ENCODE measurements at regions not wholly inside any gene's neighbourhood (a gene's known extent, or its start where the extent isn't known, plus 50 kb on each side); places are given as distances from the start of the nearest gene placed in this dataset.

DNA sequence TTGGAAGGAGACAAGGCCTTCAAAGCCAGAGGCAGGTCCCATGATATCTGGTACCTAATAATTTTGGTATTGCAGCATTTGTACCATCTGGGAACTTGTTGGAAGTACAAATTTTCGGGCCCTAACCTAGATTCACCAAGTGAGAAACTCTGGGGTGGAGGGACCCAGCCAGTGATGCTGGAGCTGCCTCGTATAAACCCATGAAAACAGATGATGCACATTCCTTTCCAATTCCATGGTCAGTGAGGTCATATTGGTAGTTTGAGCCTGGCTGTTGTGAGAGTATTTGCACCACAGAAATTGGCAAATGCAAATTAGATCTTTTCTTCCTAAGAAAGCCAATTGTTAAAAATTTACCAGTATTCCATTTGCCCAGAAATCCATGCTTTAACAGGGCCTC, 269.6 kb upstream of the PLXNA2 start:
- H3K9me3 ChIP-seq (ENCODE audit: control insufficient read depth, insufficient read depth, low read length), result no peaks in the 10 kb centered on the region
- H3K4me1 ChIP-seq (ENCODE audit: insufficient read depth, low read length), result no peaks in the 10 kb centered on the region
- no peak overlapping the region for H3K9ac ChIP-seq (ENCODE audit: low read depth, low read length)
- H3K36me3 ChIP-seq (ENCODE audit: insufficient read depth, low read length), result no peaks in the 10 kb centered on the region

DNA sequence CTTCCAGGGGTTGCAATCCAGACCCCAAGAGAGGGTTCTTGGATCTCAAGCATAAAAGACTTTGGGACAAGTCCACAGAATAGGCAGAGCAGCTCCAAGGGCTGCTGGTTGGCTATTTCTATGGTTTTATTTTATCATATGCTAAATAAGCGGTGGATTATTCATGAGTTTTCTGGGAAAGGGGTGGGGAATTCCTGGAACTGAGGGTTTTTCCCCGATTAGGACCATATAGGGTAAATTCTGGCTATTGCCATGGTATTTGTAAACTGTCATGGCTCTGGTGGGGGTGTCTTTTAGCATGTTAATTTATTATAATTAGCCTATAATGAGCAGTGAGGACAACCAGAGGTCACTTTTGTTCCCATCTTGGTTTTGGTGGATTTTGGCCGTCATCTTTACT, 270.9 kb upstream of the PLXNA2 start:
- Histone ChIP-seq H3K9me3 (ENCODE audit: control insufficient read depth, insufficient read depth, low read length) (no peaks in the 10 kb centered on the region), H3K9ac (ENCODE audit: low read depth, low read length) (no peak overlapping the region), H3K4me1 (ENCODE audit: insufficient read depth, low read length) (no peaks in the 10 kb centered on the region), H3K36me3 (ENCODE audit: insufficient read depth, low read length) (no peaks in the 10 kb centered on the region)

DNA sequence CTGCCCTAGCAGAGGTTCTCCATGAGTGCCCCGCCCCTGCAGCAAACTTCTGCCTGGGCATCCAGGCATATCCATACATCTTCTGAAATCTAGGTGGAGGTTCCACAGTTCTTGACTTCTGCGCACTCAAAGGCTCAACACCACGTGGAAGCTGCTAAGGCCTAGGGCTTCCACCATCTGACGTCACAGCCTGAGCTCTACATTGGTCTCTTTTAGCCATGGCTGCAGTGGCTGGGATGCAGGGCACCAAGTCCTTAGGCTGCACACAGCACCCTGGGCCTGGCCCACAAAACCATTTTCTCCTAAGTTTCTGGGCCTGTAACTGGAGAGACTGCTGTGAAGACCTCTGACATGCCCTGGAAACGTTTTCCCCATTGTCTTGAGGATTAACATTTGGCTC, 272.6 kb upstream of the PLXNA2 start:
- H3K9me3 ChIP-seq (ENCODE audit: control insufficient read depth, insufficient read depth, low read length), result no peaks in the 10 kb centered on the region

DNA sequence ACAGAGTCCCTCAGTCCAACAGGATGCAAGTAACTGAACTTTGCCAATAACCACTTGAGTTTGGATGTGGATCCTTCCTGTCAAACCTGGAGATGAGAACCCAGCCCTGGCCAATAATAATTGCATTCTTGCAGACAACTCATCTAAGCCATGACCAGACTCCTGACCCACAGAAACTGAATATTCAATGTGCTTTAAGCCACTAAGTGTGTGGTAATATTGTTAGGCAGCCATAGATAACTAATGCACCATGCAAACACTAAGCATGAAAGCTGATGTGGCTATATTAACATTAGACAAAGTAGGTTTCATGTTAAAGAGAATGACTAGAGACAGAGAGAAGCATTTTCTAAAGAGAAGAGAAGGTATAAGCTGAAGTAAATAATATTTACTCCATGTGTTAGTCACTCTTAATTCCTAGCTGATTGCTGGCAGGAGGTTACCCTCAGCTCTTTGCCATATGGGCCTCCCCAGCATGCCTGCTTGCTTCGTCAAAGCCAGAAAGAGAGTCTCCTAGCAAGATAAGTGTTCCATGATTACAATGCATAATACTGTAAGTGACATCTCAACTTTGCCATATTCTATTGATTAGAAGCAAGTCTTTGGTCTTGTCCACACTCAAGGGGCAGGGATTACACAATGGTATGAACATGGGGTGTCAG, 276.4 kb upstream of the PLXNA2 start:
- no peak overlapping the region for H3K9ac ChIP-seq (ENCODE audit: low read depth, low read length)
- no peaks in the 10 kb centered on the region for H3K36me3 ChIP-seq (ENCODE audit: insufficient read depth, low read length)
- H3K9me3 ChIP-seq (ENCODE audit: control insufficient read depth, insufficient read depth, low read length), result no peaks in the 10 kb centered on the region
- no peaks in the 10 kb centered on the region for H3K4me1 ChIP-seq (ENCODE audit: insufficient read depth, low read length)

More for the DNA sequence above, 272.6 kb upstream of the PLXNA2 start:
- H3K36me3 ChIP-seq (ENCODE audit: insufficient read depth, low read length), result no peaks in the 10 kb centered on the region
- H3K9ac ChIP-seq (ENCODE audit: low read depth, low read length), result no peak overlapping the region
- no peaks in the 10 kb centered on the region for H3K4me1 ChIP-seq (ENCODE audit: insufficient read depth, low read length)

DNA sequence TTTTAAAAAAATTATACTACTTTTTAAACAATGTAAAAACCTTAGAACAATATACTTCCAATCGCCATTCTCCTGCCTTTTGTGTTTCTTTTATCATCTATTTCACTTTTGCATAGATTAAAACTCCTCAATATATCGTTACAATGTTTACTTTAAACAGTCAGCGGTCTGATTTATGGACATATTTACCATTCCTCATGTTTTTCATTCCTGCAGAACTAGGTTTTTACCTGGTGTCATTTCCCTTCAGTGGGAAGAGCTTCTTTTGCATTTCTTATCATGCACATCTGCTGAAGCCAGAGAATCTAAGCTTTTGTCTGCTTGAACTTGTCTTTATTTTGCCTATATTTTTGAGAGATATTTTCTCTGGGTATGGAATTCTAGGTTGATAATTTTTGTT, 277.4 kb upstream of the PLXNA2 start:
- Histone ChIP-seq H3K4me1 (ENCODE audit: insufficient read depth, low read length) (no peaks in the 10 kb centered on the region), H3K9me3 (ENCODE audit: control insufficient read depth, insufficient read depth, low read length) (no peaks in the 10 kb centered on the region), H3K36me3 (ENCODE audit: insufficient read depth, low read length) (no peaks in the 10 kb centered on the region), H3K9ac (ENCODE audit: low read depth, low read length) (no peak overlapping the region)

DNA sequence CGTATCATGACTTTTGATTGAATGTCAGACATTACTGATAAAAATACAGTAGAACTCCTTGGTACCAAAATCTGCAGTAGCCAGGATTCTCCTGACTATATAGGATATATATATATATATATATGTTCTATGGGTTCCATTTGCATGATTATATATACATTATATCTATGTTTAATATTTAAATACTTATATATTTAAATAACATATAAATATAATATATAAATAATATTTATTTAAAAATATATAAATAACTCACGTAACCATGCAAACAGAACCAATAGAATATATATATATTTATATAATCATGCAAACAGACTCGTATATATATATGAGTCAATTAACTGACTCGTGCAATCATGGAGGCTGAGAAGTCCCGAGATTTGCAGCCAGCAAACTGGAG, 278.8 kb upstream of the PLXNA2 start:
- no peak overlapping the region for H3K9ac ChIP-seq (ENCODE audit: low read depth, low read length)
- no peaks in the 10 kb centered on the region for H3K4me1 ChIP-seq (ENCODE audit: insufficient read depth, low read length)
- H3K9me3 ChIP-seq (ENCODE audit: control insufficient read depth, insufficient read depth, low read length), result no peaks in the 10 kb centered on the region
- no peaks in the 10 kb centered on the region for H3K36me3 ChIP-seq (ENCODE audit: insufficient read depth, low read length)

DNA sequence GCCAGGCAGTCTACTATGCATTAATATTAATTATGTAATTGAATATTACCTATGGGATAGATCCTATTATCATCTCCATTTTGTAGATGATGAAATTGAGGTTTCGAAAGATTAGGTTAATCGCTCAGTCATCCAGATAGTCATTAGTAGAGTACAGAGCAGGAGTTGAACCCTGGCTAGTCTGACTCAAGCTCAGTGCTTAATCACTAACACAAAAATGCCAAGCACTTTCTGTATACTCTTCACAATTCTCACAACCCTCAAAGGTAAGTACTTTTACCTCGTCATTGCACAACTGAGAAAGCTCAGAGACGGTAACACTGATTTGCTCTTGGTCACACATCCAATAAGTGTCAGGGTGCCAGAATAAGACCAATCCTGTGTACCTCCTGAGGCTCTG, 280.2 kb upstream of the PLXNA2 start:
- Histone ChIP-seq H3K36me3 (ENCODE audit: insufficient read depth, low read length) (no peaks in the 10 kb centered on the region), H3K4me1 (ENCODE audit: insufficient read depth, low read length) (no peaks in the 10 kb centered on the region), H3K9me3 (ENCODE audit: control insufficient read depth, insufficient read depth, low read length) (no peaks in the 10 kb centered on the region), H3K9ac (ENCODE audit: low read depth, low read length) (no peak overlapping the region)

DNA sequence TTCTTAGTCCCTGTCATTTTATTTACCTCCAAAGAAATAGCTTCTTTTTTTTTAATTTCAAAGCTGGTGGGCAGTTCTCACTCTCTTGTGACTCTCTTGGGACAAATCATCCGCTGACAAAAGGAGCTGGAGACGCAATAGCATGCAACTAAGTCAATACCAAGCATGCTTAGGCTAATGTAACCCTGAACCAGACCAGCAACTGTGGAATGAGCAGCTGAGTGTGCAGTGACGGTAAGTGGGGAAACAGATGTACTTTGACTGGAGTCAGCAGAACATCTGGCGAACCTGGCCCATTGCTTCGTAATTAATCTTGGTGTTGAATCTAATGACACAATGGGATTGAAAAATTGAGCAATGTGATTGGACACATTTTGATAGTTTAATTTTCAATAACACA, 280.7 kb upstream of the PLXNA2 start:
- Histone ChIP-seq H3K9me3 (ENCODE audit: control insufficient read depth, insufficient read depth, low read length) (no peaks in the 10 kb centered on the region), H3K36me3 (ENCODE audit: insufficient read depth, low read length) (no peaks in the 10 kb centered on the region), H3K4me1 (ENCODE audit: insufficient read depth, low read length) (no peaks in the 10 kb centered on the region), H3K9ac (ENCODE audit: low read depth, low read length) (no peak overlapping the region)

DNA sequence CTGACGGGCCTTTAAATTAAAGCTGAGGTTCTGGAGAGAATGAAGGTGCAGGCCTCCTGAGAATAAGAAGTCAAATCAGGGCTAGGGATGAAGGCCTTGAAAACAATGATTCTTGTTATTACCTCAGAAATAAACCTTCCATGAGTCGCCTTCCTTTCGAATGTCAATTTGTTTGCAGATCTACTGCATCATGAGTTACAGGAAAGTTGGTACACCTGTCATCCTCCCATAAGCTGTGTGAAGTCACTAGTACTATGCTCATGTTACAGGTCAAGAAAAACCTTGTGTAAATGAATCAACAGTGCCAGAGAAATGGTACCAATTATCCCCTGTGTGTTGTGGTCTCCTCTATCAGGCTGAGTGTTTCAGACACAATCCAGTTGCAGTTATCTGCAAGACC, 281.2 kb upstream of the PLXNA2 start:
- Histone ChIP-seq H3K9ac (ENCODE audit: low read depth, low read length) (no peak overlapping the region), H3K4me1 (ENCODE audit: insufficient read depth, low read length) (no peaks in the 10 kb centered on the region), H3K9me3 (ENCODE audit: control insufficient read depth, insufficient read depth, low read length) (no peaks in the 10 kb centered on the region), H3K36me3 (ENCODE audit: insufficient read depth, low read length) (no peaks in the 10 kb centered on the region)

DNA sequence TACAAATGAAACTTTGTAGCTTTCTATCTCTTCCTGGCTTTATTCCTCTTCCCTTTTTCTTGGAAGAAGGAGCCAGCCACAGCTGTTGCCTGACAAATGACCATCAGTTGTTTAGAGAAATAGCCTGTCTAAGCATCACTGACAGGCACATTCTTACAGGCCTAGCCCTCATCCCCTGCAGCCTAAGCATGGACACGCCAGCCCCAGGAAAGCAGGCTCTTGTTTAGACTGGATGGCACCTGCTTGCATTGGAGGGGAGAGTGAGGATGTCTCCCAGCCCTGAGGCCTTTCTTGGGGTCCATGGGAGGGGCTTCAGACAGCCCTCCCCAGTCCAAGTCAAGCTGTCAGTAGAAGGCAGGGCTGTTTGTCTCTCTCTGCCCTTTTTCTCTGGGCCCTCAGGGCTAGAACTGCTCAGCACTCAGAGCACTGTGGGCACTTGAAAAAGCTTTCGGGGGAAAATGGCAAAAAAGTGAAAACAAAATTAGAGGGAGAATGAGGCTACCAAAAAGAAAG, 282.5 kb upstream of the PLXNA2 start:
- Histone ChIP-seq H3K9me3 (ENCODE audit: control insufficient read depth, insufficient read depth, low read length) (no peaks in the 10 kb centered on the region), H3K9ac (ENCODE audit: low read depth, low read length) (no peak overlapping the region), H3K4me1 (ENCODE audit: insufficient read depth, low read length) (no peaks in the 10 kb centered on the region), H3K36me3 (ENCODE audit: insufficient read depth, low read length) (no peaks in the 10 kb centered on the region)

DNA sequence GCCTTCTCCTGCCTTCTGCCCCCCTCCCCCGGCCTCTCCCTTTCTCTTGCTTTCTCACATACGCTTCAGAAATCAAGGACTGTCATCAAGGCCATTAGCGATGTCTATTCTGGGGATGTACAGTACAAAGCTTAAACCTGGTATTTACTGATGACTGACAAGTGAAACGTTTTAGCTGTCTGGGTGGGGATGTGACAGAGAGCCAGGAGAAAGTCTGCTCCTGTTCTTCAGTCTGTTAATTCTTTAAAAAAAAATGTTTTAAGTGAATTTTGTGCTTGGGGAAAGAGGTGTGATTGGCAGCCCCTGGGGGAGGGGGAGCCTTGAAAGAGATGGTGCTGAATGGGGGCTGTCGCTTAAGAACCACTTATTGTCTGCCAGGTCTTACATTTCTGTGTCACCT, 283.0 kb upstream of the PLXNA2 start:
- no peaks in the 10 kb centered on the region for H3K4me1 ChIP-seq (ENCODE audit: insufficient read depth, low read length)
- no peaks in the 10 kb centered on the region for H3K9me3 ChIP-seq (ENCODE audit: control insufficient read depth, insufficient read depth, low read length)
- H3K36me3 ChIP-seq (ENCODE audit: insufficient read depth, low read length), result no peaks in the 10 kb centered on the region
- no peak overlapping the region for H3K9ac ChIP-seq (ENCODE audit: low read depth, low read length)

DNA sequence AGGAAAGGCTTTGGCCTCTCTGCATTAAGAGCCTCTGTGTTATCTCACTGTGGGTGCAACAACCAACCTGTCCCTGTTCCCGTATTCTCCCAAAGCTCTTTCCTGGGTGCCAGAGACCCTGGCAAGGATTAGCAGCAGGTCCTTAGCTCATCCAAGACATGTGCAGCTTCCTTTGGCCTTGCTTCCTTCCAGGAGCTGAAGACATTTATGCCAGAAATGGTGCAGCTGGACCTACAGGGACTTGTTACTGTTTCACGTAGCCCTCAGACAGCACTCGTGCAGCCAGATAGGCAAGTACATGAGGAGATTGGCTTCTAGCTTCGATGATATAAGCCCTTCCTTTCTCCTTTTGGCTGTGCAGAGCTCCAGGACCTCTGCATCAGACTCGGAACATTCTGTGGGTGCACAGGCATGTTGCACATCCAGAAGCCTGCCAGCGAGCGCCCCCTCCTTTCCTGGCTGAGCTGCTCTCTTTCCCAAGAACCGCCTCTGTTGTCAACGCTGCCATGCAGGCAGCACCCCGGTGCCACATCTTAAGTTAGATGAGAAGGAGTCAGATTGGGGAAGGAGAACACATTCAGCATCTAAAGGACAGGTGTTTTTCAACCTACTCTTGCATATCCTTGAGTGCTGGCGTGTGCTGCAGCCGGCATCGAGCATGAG, 284.5 kb upstream of the PLXNA2 start:
- no peak overlapping the region for H3K9ac ChIP-seq (ENCODE audit: low read depth, low read length)
- H3K4me1 ChIP-seq (ENCODE audit: insufficient read depth, low read length), result no peaks in the 10 kb centered on the region
- no peaks in the 10 kb centered on the region for H3K36me3 ChIP-seq (ENCODE audit: insufficient read depth, low read length)
- no peaks in the 10 kb centered on the region for H3K9me3 ChIP-seq (ENCODE audit: control insufficient read depth, insufficient read depth, low read length)

DNA sequence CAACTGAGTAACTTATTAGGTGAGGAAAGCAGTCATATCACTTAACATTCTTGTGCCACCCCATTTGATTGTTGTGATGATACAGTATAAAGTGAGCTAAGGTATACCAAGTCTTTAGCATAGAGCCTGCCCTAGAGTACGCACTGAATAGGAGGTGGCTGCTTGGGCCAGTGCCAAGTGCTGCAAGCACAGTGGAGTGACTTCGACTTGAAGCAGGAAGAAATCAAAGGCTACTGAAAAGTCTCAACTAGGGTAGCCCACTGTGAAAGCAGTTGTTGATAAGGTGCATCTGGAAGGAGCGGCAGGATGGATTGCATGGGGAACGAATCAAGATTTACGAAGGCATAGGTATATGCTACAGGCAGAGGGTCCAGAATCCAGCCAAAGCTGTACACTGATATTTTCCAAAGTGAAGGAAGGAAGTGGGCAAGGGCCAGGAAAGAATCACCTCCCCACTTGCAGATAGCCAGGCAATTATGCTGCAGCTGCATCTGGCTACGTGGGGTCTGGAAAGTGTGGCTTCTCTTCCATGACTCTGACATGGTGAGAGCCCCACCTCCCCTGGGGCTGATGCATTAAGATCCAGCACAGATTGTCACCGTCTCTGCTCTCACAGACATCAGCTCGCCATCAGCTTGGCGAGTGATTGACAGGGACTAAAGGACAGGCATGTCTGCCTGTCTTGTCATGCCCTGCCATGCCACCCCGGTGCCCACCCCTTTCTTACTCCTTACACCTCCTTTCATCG, 287.0 kb upstream of the PLXNA2 start:
- Histone ChIP-seq H3K4me1 (ENCODE audit: insufficient read depth, low read length) (no peaks in the 10 kb centered on the region), H3K36me3 (ENCODE audit: insufficient read depth, low read length) (no peaks in the 10 kb centered on the region), H3K9me3 (ENCODE audit: control insufficient read depth, insufficient read depth, low read length) (no peaks in the 10 kb centered on the region), H3K9ac (ENCODE audit: low read depth, low read length) (no peak overlapping the region)

DNA sequence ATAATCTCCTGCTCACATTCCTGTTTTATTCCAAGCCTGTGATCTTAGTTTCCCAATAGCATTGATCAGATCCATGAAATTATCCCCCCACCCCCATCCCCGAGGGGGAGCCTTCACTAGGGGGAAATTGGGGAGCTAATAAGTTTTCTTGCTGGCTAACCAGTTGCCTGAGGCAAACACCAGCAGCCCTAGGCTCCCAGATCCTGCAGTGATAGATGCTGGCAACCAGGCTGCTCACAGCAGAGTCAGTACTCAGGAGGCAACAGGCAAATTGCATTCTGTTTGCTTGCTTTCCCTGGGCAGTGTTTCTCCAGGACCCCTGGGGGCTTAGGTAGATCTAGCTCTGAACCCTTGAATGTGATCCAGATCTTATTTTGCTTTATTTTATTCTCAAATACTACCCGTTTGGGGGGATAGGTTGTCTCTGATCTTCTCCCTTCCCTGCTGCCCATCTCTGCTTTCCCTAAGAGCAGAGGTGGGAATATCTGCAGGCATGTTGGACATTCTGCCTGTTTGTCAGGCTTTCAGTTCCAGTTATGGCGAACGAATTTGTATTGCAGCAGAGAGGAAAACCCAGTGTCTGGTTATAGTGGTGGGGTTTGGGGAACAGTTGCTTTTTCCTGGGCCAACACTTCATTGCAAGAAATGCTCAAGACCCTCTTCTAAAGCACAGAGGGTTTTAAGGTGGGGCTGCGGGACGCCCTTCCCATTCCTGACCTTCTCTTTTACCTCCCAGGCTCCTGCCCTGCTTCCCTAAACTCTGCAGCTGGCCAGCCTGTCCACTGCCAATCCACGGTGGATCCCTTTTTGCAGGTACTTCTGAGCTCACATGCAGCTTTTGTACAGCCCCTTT, 289.8 kb upstream of the PLXNA2 start:
- H3K4me1 ChIP-seq (ENCODE audit: insufficient read depth, low read length), result no peaks in the 10 kb centered on the region
- no peaks in the 10 kb centered on the region for H3K9me3 ChIP-seq (ENCODE audit: control insufficient read depth, insufficient read depth, low read length)
- no peak overlapping the region for H3K9ac ChIP-seq (ENCODE audit: low read depth, low read length)
- H3K36me3 ChIP-seq (ENCODE audit: insufficient read depth, low read length), result no peaks in the 10 kb centered on the region

Data from ES-I3 (cell line).